Endothelial cell of umbilical vein (primary cell): ENCODE measurements at regions not wholly inside any gene's neighbourhood (a gene's known extent, or its start where the extent isn't known, plus 50 kb on each side); places are given as distances from the start of the nearest gene placed in this dataset.

Experiments used
- BruUV-seq: library from RNA; stranded (reverse); fragments of 400-500 nt; replicated peaks from 2 replicates; lab custom pipeline; 2021; lab: Mats Ljungman, UMichigan
- CTCF ChIA-PET: fragments of 300-600, 350-600 bp; sonication (Branson Sonifier 250); formaldehyde crosslinking; loops from one replicate; lab custom pipeline; 2021; ENCODE audit warnings: antibody characterized with exemption, inconsistent platforms; lab: Charles Lee
- POLR2A ChIA-PET: fragments of 300-600, 350-600 bp; sonication (Branson Sonifier 250); formaldehyde crosslinking; loops from one replicate; lab custom pipeline; 2021; ENCODE audit warnings: antibody characterized with exemption, inconsistent platforms; lab: Charles Lee
- DNase-seq: peaks from one replicate; pipeline ENCODE4 v3.0.0-alpha.2; 2011; ENCODE audit warnings: low read depth, low spot score
- FAIRE-seq: peaks from 2 replicates; lab custom pipeline; 2011; peaks lifted over from hg19 to GRCh38; lab: Jason Lieb, UNC
- H2AFZ ChIP-seq: 2 replicates; pipeline ENCODE4 v1.6.0; 2012; ENCODE audit warnings: low read depth, low read length, control low read depth, inconsistent platforms
- H3K27ac ChIP-seq: 2 replicates; pipeline ENCODE4 v1.5.1; 2011; ENCODE audit warnings: low read depth, mild to moderate bottlenecking, control low read depth, low read length, moderate library complexity; ENCODE audit not compliant: insufficient read depth
- H3K27me3 ChIP-seq, 2 experiments: 2 replicates each; pipeline versions ENCODE4 v1.6.0 to v1.6.1; 2011; ENCODE audit warnings: low read length in 2 of 2, mixed read lengths in 1 of 2; ENCODE audit not compliant: control insufficient read depth in 2 of 2, insufficient read depth in 2 of 2
- H3K36me3 ChIP-seq, 2 experiments: 2 replicates in 1 of 2; 3 replicates in 1 of 2; pipeline ENCODE4 v1.5.1; 2011; ENCODE audit warnings: low read length in 2 of 2, mild to moderate bottlenecking in 1 of 2, moderate library complexity in 1 of 2; ENCODE audit not compliant: control insufficient read depth in 2 of 2, insufficient read depth in 2 of 2; ENCODE audit errors: extremely low read depth in 1 of 2
- H3K4me1 ChIP-seq: 3 replicates; pipeline ENCODE4 v1.5.1; 2011; ENCODE audit warnings: mild to moderate bottlenecking, low read length; ENCODE audit not compliant: control insufficient read depth, insufficient read depth; ENCODE audit errors: extremely low read depth
- H3K4me2 ChIP-seq: 2 replicates; pipeline ENCODE4 v1.6.1; 2011; ENCODE audit warnings: low read length, control low read depth, mixed read lengths; ENCODE audit not compliant: insufficient read depth
- H3K4me3 ChIP-seq, 3 experiments: fragments of 200-600 bp in 1 of 3; sonication (generic), shearing (Covaris generic) in 1 of 3; replicated peaks in 1 of 3; 2 replicates each; pipeline ENCODE4 v1.5.1; 2011 to 2016; ENCODE audit warnings: control low read depth in 3 of 3, low read length in 3 of 3, mild to moderate bottlenecking in 2 of 3, inconsistent platforms in 1 of 3, low read depth in 1 of 3, moderate library complexity in 1 of 3; ENCODE audit not compliant: insufficient read depth in 1 of 3
- H3K79me2 ChIP-seq: 2 replicates; pipeline ENCODE4 v1.6.0; 2012; ENCODE audit warnings: low read length, inconsistent platforms; ENCODE audit not compliant: control insufficient read depth, insufficient read depth
- H3K9ac ChIP-seq: replicated peaks from 2 replicates; pipeline ENCODE3; 2011; ENCODE audit warnings: low read length, control low read depth; ENCODE audit not compliant: insufficient read depth; ENCODE audit errors: extremely low read depth
- H3K9me1 ChIP-seq: replicated peaks from 3 replicates; pipeline ENCODE4 v1.6.0; 2011; ENCODE audit warnings: mild to moderate bottlenecking, low read length; ENCODE audit not compliant: control insufficient read depth, insufficient read depth; ENCODE audit errors: extremely low read depth
- H3K9me3 ChIP-seq: replicated peaks from 2 replicates; pipeline ENCODE4 v1.5.1; 2012; ENCODE audit warnings: low read length, inconsistent platforms; ENCODE audit not compliant: control insufficient read depth, insufficient read depth
- H4K20me1 ChIP-seq: replicated peaks from 2 replicates; pipeline ENCODE3; 2011; ENCODE audit warnings: mild to moderate bottlenecking, low read length; ENCODE audit not compliant: control insufficient read depth, insufficient read depth; ENCODE audit errors: extremely low read depth
- EZH2 ChIP-seq: IDR thresholded peaks from 2 replicates; pipeline ENCODE4 v1.6.1; 2012; ENCODE audit warnings: borderline replicate concordance, low read depth, mild to moderate bottlenecking, moderate library complexity, low read length, inconsistent platforms; ENCODE audit not compliant: severe bottlenecking
- FOS ChIP-seq: IDR thresholded peaks from 2 replicates; pipeline ENCODE4 v1.6.1; 2011; ENCODE audit warnings: mild to moderate bottlenecking, low read length, moderate library complexity, borderline replicate concordance; ENCODE audit not compliant: insufficient read depth
- GATA2 ChIP-seq: IDR thresholded peaks from 2 replicates; pipeline ENCODE4 v1.7.0; 2011; ENCODE audit warnings: low read depth, mild to moderate bottlenecking, moderate library complexity, mixed read lengths, low read length; ENCODE audit not compliant: insufficient read length, insufficient read depth
- JUN ChIP-seq: IDR thresholded peaks from 2 replicates; pipeline ENCODE4 v1.6.1; 2011; ENCODE audit warnings: borderline replicate concordance, low read depth; ENCODE audit not compliant: insufficient read length, insufficient read depth
- MYC ChIP-seq: IDR thresholded peaks from one replicate; pipeline ENCODE4 v1.6.1; 2011; ENCODE audit warnings: mild to moderate bottlenecking, low read depth, low read length
- POLR2A ChIP-seq: IDR thresholded peaks from 2 replicates; pipeline ENCODE4 v1.6.1; 2012; ENCODE audit warnings: low read depth, mild to moderate bottlenecking, control low read depth, low read length
- POLR2AphosphoS5 ChIP-seq: IDR thresholded peaks from 2 replicates; pipeline ENCODE4 v1.6.1; 2012; ENCODE audit warnings: low read depth, mild to moderate bottlenecking, control low read depth, low read length, moderate library complexity; ENCODE audit not compliant: insufficient read depth
- dilution Hi-C: fragments of 300-500 bp; cut with MboI; formaldehyde crosslinking; loops from one replicate; pipeline ENCODE4 v1.15.0; 2019; ENCODE audit warnings: low sequenced_read_pairs; ENCODE audit not compliant: extremely low pct_ligation_motif_present
- intact Hi-C: fragments of 100-400 bp; cut with micrococcal nuclease; formaldehyde crosslinking; loops from one replicate; pipeline ENCODE4 v1.10.0; 2022
- TF ChIP-seq, protein P1 (sequence below): IDR thresholded peaks from 2 replicates; pipeline ENCODE4 v1.6.1; 2011; ENCODE audit not compliant: insufficient read depth, insufficient read length
- TF ChIP-seq, protein P2 (sequence below), 2 donors: IDR thresholded peaks; 1 replicate in 1 of 2; 2 replicates in 1 of 2; pipeline ENCODE4 v1.5.1; 2011; ENCODE audit warnings: low read length in 2 of 2, mild to moderate bottlenecking in 2 of 2, moderate library complexity in 2 of 2, control low read depth in 1 of 2, inconsistent platforms in 1 of 2, low read depth in 1 of 2; ENCODE audit not compliant: insufficient read depth in 1 of 2; ENCODE audit errors: extremely low read depth in 1 of 2

DNA sequence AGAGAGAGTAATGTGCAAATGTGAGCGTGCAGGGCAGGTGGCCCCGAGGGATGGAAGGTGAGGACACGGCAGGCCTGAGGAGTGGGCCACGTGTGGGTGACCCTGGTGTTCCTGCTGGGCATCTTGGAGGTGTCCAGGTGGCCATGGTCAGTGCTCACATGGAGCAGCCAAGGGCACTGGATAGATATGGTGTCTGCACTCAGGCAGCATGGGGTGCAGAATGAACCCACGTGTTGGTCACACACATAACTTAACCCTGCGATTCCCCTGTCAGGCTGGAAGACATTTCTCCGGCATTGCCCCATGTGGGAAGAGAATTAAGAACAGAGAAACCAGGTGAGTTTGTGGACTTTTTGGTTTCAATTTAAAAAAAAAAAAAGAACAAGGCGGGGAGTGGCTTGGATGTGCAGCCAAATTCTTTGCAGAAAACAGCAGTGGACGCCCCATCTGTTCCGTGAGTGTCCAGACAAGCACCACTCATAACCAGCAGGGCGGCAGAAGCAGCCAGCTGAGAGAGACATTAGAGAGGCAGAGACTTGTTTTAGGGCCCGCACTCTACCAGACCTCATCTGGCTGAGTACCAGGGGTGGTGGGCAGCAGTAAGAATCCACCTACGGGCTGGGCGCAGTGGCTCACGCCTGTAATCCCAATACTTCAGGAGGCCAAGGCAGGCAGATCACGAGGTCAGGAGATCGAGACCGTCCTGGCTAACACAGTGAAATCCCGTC lies 249.8 kb downstream of the ACKR3 start:
- POLR2A ChIA-PET: no interaction called here
- Histone ChIP-seq H4K20me1 (no peaks in the 10 kb centered on the region), H3K9ac (no peak overlapping the region), H3K4me2 (no peak overlapping the region), H3K4me1 (peaks cover 6% of the 10 kb centered on the region), H3K79me2 (no peaks in the 10 kb centered on the region), H3K36me3 (no peaks in the 10 kb centered on the region), H3K27me3 (no peaks in the 10 kb centered on the region), H3K9me1 (no peaks in the 10 kb centered on the region), H3K27ac (no peak overlapping the region), H2AFZ (no peak overlapping the region), H3K9me3 (no peaks in the 10 kb centered on the region), H3K4me3 (no peak overlapping the region)
- no peak for FAIRE-seq
- no TSS peak for BruUV-seq
- intact Hi-C loops (no loop called here), dilution Hi-C loops (no loop called here)
- CTCF ChIA-PET: no interaction called here
- TF ChIP-seq JUN: no peak
- no peak for TF ChIP-seq FOS
- no peak for TF ChIP-seq EZH2
- no peak for TF ChIP-seq POLR2AphosphoS5
- no peak for TF ChIP-seq GATA2
- no peak for TF ChIP-seq POLR2A
- TF ChIP-seq, protein P1, sequence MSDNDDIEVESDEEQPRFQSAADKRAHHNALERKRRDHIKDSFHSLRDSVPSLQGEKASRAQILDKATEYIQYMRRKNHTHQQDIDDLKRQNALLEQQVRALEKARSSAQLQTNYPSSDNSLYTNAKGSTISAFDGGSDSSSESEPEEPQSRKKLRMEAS: no peak
- TF ChIP-seq MYC: no peak
- no peak for DNase-seq

DNA sequence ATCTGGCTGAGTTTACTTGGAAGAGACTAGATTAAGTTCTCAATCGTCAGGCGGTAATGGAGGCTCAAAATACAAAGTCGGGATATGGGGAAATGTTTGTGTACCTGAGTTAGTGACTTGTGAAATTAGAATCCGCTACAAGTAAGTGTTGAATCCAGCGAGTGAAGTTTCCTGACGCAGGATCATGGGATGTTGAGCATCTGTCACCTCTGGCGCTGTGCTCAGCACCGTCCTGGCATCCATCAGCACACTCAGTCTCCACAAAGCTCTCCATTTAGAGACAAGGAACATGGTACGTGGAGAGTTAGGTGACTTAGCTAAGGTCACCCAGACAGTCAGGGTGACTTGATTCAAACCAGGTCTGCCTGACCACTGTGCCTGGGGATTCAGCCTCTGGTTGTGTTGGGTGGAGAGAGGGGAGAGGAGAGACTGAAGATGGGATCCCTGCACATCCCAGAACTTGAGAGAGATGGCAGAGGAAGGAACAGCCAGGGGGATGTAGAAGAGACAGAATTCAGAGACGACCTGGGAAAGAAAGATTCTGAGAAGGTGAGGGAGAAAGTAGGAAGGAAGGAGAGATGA lies 251.2 kb downstream of the ACKR3 start:
- dilution Hi-C loops: no loop called here
- no peaks in the 10 kb centered on the region for H3K27me3 ChIP-seq

More for the DNA sequence above, 251.2 kb downstream of the ACKR3 start:
- H3K4me1 ChIP-seq: peaks cover 10% of the 10 kb centered on the region
- H3K4me2 ChIP-seq: no peak overlapping the region
- no TSS peak for BruUV-seq
- ChIA-PET CTCF (no interaction called here), POLR2A (no interaction called here)
- no peak for DNase-seq
- H3K9ac ChIP-seq: no peak overlapping the region
- H3K9me1 ChIP-seq: no peaks in the 10 kb centered on the region
- no peak overlapping the region for H3K4me3 ChIP-seq
- TF ChIP-seq, protein P2, sequence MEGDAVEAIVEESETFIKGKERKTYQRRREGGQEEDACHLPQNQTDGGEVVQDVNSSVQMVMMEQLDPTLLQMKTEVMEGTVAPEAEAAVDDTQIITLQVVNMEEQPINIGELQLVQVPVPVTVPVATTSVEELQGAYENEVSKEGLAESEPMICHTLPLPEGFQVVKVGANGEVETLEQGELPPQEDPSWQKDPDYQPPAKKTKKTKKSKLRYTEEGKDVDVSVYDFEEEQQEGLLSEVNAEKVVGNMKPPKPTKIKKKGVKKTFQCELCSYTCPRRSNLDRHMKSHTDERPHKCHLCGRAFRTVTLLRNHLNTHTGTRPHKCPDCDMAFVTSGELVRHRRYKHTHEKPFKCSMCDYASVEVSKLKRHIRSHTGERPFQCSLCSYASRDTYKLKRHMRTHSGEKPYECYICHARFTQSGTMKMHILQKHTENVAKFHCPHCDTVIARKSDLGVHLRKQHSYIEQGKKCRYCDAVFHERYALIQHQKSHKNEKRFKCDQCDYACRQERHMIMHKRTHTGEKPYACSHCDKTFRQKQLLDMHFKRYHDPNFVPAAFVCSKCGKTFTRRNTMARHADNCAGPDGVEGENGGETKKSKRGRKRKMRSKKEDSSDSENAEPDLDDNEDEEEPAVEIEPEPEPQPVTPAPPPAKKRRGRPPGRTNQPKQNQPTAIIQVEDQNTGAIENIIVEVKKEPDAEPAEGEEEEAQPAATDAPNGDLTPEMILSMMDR (IDR thresholded peaks at IDR 0.05; ENCODE audit: extremely low read depth in 1 of 2, insufficient read depth in 1 of 2, low read depth in 1 of 2, low read length in 2 of 2): no peak
- TF ChIP-seq FOS: no peak
- no peak for TF ChIP-seq JUN
- no peak for TF ChIP-seq POLR2AphosphoS5
- TF ChIP-seq, protein P1: no peak
- no peak overlapping the region for H3K27ac ChIP-seq
- no peaks in the 10 kb centered on the region for H3K79me2 ChIP-seq
- H2AFZ ChIP-seq: no peak overlapping the region
- no peaks in the 10 kb centered on the region for H3K36me3 ChIP-seq
- H3K9me3 ChIP-seq: no peaks in the 10 kb centered on the region
- intact Hi-C loops: no loop called here
- no peak for FAIRE-seq
- H4K20me1 ChIP-seq: no peaks in the 10 kb centered on the region
